Activated CD4-positive, alpha-beta T cell treated with anti-CD3 and anti-CD28 coated beads, Interleukin-2, Interleukin-6, amounts not matched to agents 100 ng/mL and 50 ng/mL, durations not matched to agents 16 hours and 8 hours (primary cell): ENCODE measurements at regions not wholly inside any gene's neighbourhood (a gene's known extent, or its start where the extent isn't known, plus 50 kb on each side); places are given as distances from the start of the nearest gene placed in this dataset.

ENCODE experiments used
- DNase-seq: peaks from one replicate; pipeline ENCODE4 v3.0.0-alpha.2; 2020

DNA sequence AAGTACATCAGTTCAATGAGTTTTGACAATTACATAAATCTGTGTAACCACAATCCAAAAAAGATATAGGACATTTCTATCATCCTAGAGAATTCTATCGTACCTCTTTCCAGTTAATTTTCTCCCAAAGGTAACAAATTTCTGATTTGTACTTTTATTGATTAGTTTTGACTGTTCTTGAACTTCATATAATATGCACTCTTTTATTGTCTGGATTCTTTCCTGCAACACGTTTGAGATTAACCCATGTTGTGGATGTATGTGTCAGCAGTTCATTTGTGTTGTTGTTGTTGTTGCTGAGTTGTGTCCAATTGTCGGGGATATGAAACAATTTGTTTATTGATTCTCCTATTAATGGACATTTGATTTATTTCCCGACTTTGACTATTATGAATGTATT, 145.9 kb upstream of the WDR11 start:
- DNase-seq = no peak

DNA sequence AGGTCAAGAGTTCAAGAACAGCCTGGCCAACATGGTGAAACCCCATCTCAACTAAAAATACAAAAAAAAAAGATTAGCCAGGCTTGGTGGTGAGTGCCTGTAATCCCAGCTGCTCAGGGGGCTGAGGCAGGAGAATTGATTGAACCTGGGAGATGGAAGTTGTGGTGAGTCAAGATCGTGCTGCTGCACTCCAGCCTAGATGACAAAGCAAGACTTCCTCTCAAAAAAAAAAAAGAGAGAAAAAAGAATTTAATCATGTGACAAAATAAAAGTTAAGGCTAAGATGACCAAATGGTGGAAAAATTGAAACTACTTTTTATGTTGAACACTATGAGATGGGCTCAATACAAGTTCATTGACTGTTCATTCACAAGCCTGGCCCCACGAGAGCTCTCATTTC, 141.1 kb upstream of the WDR11 start:
- DNase-seq = no peak

DNA sequence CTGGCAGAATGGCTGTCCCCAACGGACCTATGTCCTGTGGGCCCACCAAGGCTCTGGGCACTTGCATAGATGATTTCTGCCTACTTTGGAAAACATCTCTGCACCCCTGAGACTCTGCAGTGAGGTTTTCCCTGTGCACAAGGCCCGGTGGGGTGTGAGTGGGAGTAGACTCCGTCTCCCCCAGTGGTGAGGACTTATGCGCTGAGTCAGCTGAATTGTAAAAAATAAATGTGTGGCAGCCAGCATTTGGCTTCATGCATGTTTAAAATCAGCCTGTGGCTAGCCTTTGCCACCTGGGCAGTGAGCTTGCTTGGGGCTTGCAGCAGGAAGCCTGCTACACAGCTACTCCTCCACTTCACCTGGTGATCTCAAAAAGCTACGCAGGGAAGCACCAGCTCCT, 139.3 kb upstream of the WDR11 start:
- no peak for DNase-seq

DNA sequence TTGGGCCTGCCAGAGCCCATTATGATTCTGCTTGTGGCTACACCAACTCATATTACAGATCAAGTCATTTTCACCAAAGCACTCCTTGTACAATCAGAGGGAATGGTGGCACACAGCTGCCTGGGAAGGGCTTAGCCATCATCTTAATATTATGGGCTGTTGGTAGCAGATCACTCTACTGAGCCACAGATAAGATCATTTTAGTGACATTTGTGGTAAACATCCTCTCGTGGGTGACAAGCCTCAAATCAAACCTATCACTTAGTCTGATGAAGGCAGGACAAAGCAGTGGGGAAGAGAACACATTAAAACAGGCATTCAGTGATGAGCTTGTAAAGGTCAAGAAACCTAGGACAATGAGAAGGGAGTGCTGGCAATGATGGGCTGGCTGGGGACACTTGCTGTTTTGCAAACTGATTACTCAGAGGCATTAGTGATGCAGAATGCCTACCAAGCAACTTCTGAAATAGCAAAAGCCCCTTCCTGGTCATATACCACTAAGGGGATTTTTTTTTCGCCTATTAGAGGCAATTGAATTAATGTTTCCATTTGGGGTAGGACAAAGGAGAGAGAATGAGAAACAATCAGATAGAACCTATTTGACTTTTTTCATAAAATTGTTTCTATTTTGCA, 137.5 kb upstream of the WDR11 start:
- no peak for DNase-seq

DNA sequence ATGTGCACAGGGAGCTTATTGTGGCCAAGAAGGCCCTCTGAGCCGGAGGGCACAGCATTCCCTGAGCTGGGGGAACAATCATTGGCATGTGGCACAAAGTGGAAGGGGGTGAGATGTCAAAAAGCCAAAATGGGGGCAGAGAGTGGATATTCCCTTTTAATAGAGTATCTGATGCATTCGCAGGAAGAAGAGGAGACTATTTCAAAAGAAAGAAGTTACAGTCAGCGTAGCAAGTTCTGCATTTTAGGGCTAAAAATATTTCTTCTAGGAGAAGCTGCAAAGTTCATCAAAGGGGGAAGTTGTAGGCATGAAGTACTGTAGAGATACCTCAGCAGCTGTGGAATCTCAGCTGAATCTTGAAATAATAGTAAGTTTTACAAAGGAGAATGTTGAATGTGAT, 136.0 kb upstream of the WDR11 start:
- no peak for DNase-seq

DNA sequence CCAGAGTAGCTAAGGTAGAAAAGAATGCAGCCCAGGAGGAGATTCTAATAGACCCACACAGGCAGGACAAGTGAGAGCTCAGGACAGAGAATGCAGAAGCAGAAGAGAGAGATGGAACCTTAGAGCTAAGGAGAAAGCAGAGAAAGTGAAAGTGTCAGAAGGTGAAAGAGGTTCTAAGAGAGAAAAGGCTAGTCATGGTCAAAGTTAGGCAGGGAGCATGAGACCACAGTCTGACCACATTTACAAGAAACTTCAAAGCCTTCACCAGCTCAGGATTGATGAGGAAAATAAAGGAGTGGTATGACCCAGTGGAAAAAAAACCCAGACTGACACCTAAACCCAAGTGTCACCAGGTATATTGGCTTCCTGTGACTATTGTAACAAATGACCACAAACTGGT, 131.8 kb upstream of the WDR11 start:
- no peak for DNase-seq

DNA sequence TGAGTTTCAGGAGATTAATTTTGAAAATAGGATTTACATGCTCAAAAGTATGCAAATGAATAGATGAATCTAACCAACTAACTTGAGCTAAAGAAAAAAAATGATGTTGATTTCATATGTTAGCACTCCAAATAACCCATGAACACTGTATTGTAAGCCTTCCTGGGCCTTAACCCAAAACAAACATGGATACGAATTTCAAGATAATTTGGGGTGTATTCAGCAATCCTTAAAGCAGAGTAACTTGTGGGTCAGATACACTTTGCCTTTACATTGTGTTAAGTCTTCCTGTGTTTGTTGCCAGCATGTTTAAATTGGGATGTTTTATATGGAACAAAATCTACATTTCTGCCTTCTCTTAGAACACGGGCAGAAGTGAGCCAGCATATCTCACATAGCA, 124.2 kb upstream of the WDR11 start:
- no peak for DNase-seq

DNA sequence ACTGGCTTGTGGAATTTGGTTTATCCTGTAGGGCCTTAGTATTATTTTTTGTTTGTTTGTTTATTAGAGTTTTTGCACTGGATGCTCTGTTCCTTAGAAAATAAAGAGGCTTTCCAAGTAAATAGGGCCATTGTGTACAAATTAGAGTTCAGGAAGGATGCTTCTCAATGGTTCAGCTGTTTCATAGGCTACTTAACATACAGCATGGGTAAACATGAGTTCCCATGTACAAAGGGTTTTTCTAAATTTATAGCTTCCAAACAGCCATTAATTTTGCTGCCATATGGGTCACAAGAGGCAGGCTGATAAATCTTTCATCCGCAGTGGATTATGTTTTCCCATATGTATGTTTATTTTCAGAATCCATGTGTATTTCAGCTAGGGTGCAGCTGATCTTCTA, 121.6 kb upstream of the WDR11 start:
- no peak for DNase-seq

DNA sequence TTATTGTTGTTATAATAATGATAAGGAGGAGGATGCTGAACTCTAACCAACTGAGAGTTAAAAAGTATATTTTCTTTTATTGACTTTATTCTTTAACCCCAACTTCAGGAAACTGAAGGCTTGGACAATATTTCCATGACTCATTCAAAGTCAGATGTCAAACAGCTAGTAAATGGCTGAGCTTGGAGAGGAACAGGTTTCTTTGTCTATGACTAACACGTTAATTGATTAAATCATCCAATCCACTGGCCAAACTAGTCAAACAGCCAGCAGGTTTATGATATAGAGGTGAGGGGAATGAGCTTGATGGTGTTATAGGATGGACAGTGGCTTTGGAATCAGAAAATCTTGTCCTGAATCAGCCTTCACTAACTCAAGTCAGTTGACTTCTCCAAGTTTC, 119.1 kb upstream of the WDR11 start:
- no peak for DNase-seq

DNA sequence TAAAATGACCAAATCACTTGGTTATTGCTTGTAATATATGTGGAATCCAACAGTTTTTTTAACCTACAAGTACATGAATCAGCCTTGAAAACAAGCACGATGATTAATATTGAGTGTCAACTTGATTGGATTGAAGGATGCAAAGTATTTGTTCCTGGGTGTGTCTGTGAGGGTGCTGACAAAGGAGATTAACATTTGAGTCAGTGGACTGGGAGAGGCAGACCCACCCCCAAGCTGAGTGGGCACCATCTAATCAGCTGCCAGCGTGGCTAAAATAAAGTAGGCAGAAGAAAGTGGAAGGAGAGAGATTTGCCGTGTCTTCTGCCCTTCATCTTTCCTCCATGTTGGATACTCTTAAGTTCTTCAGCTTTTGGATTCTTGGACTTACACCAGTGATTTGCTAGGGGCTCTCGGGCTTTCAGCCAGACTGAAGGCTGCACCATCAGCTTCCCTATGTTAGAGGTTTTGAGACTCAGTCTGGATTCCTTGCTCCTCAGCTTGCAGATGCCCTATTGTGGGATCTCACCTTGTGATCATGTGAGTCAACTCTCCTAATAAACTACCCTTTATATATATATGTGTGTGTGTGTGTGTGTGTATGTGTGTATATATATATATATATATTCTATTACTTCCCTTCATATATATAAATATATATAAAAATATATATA, 118.4 kb upstream of the WDR11 start:
- DNase-seq = no peak

DNA sequence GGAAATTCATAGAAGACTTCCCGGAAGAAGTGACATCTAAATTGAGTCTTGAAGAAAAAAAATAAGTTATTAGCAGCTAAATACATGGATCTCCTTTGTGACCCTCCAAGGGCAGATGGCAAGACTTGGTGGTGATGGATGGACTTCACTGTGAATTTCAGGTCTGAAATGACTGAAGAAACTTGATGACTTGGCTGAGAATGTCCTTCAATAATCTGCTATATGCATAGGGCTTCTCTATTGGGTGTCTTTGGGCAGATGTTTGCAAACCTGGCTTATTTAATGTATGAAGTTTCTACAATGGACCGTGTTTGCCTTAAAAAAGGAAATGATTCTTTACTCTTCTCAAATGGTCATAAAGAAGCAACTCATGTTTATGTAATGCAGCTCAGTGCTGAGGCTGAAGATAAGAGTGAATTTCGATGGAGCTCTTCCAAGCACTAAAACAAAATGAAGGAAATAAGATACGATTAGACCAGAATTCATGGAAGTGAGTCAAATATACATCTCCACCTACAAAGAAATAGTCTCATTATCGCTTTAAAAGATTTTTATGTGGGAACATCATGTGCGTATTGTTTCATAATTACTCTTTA, 116.6 kb upstream of the WDR11 start:
- no peak for DNase-seq

DNA sequence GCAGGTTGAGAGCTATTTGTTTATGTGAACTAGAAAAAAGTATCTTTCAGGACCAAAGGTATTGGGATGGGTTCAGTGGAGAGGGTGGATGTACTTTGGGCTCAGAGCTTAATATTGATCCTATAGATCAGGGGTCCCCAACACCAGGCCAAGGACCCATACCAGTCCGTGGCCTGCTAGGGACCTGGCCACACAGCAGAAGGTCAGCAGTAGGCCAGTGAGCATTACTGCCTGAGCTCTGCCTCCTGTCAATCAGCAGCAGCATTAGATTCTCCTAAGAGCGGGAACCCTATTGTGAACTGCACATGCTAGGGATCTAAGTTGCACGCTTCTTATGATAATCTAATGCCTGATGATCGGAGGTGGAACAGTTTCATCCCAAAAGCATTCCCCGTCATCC, 115.8 kb upstream of the WDR11 start:
- DNase-seq = no peak

DNA sequence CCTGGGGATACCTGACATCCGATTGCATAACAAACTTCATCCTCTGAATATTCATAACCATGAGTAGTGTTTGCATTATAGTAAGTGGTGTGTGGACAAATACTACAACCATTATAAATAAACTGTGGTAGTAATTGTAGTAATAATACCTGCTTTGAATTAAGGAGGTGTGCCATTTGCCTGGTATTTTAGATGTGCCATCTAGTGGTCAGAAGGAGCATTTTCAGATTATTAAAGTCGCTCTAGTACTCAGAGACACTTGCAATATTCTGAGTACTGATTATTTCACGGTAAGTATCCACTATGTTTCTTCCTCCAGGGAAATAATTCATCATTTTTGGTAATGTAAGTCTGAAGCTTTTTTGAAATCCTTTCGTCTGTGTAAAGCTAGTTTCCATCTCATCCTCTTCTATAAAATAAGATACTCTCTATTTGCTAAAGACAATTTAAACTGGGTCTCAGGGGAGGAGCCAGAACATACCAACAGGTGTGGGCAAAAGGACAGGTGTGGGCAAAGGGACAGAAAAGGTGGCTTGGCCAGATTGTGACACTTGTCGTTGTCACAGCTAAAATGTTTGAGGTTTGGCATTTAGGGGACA, 115.3 kb upstream of the WDR11 start:
- DNase-seq = peak; percentile 25

DNA sequence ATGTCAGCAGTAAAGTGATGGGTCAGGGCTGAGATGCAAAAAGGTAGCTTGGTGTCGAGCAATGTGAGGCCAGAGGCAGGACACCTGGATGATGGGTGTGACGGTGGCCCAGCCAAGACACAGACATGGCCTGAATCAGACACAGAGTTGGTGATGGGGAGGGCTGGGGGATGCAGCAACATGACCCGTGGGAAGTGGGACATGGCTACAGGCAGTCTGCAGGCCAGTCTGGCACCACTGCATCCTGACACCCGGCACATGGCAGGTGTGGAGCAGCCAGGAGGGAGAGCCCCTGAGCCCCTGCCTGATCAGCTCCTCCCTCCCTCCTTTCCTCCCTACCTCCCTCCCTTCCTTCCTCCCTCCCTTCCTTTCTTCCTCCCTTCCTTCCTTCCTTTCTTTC, 114.8 kb upstream of the WDR11 start:
- DNase-seq = no peak

DNA sequence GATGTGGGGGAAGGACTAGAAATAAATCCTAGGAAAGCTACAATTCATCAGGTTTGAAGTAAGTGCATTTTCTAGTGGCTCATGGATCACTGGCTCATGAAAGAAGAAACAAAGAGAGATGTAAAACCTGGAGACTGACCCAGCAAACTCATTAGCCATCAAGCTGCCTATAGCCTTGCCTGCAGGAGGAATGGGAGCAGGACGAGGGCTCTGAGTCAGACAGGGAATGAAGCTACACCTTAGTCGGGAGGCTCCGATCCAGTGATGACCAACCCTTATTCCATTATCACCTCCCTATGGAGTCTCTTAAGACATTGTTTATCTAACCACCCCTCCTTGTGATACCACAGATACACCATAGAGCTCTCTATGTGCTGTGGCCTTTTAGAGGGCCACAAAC, 112.5 kb upstream of the WDR11 start:
- no peak for DNase-seq

DNA sequence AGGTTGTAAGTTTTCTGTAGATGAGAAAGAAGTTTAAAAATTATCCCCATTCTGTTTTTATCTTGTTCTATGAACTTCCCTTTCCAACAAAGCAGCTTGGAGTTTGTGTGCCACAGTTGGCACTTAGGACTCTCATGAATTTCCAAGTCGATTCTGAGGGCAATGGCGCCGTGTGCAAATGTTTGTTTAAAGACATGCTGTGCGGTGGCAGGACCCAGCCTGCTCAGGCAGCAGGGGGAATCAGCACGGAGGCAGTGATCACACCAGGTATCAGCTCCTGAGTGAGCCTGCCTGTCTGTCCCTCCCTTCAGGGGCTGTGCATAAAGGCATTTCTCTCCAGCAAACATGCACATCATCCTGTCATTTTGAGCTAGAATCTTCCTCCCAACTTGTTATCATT, 109.8 kb upstream of the WDR11 start:
- DNase-seq = no peak

DNA sequence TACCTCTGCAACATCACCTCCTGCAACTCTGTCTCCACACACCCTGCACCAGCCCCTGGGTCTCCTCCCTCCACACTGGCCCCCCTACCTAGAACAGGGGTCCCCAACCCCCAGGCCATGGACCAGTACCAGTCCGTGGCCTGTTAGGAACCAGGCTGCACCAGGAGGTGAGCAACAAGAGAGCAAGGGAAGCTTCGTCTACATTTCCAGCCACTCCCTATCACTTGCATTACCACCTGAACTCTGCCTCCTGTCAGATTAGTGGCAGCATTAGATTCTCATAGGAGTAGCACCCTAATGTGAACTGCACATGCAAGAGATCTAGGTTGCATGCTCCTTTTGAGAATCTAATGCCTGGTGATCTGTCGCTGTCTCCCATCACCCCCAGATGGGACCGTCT, 108.8 kb upstream of the WDR11 start:
- DNase-seq = no peak

DNA sequence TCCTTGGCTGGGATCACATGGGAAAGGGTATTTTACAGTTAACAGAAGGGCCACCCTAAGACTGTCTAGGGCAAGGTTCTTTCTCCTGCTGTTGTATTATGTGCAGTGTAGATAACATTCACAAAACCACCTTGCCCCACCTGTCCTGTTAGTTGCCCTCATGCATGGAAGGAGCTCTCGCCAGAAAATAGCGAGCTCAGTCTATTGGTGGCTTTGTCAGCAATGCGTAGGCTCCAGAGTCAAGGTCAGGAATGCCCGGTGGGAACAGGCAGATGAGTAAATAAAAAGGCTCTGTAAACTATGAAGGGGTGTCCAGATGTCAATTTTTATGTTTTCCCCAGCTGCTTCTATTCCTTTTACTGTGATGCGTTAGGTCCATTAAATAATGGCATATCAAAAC, 107.1 kb upstream of the WDR11 start:
- DNase-seq = no peak

DNA sequence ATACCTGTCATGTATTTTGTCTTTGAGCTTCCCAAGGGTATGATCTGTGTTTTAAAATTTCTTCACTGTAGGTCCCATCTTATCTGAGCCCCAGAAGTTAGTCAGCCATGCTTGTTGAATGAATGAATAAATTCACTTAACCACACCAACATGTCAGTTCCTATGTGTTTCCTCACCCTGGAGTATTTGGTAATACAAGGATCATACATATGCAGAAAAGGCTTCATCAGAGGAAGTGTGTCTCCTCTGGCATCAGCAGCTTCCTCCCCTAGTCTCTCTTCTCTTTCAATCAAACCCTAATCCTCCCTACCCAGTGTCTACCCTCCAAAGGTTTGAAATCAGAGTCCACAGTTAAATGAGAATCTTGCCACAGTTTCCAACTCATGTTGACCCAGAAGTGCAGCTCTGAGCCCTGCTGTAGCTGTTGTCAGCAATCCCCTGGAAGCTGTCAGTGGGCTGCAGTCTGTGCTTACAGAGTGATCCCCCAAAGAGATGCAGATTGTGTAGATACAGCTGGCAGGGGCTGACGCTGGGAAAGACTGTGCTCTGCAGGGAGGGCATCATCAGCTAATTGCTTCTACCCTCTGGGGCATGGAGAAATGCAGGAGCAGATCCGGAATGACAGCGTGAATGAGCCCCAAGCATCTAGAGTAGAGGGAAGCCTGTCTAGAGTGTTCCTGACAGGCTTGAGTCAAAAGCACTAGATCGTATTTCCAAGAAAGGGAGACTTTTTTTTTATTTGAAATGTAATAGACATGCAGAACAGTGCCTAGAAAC, 105.0 kb upstream of the WDR11 start:
- no peak for DNase-seq

DNA sequence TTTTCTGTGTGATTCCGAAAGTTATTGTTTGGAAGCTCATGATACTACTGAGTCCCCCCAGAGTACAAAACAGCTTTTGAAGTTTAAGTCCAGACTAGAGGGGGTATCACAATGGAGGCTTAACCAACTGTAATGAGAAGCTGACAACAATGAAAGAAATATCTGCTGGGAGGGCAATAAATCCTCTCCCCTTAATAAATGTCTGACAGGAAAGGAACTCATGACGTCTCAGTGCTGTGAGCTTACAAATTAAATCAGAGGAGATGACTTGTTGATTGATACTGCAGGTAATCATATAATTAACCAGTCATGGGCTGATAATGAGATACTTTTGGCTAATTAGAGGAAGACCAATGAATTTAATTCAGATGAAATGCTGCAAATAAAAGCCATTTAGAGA, 102.6 kb upstream of the WDR11 start:
- DNase-seq = no peak

DNA sequence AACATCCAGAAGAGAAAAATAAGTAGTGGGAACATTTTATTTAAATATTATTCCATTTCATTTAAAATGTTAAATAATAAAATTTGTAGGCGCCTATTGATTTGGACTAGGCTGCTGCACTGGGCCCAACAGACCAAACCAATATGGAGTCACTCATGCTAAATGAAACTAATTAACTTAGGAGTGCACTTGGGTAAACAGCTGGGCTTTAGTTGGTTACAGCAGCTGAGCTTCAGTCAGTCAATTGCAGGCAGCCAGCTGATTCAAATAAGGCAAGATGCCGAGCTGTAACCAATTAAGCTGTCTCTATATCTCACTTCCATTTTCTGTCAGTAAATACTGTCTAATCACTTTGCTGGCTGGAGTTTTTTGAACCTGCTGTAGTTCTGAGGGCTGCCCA, 102.1 kb upstream of the WDR11 start:
- no peak for DNase-seq

DNA sequence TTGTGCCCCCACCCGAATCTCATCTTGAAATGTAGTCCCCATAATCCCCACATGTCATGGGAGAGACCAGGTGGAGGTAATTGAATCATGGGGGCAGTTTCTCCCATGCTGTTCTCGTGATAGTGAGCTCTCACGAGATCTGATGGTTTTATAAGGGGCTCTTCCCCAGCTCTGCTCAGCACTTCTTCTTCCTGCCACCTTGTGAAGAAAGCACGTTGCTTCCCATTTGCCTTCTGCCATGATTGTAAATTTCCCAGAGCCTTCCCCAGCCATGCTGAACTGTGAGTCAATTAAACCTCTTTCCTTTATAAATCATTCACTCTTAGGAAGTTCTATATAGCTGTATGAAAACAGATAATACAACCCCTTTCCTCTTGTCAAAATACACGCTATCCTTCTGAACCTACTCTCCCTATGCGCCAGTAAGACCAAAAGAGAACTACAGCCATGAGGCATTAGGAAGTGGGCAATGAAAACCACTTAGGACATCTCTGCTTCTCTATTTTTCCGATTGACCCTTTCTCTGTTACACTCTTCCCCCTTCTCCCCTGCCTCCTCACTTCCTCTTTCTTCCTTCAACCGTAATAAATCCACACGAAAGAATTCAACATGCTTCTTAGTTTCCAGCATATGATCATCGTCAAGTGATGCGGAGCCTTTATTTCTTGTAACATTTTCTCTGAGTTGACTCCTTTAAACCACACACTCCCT, 101.2 kb upstream of the WDR11 start:
- no peak for DNase-seq

DNA sequence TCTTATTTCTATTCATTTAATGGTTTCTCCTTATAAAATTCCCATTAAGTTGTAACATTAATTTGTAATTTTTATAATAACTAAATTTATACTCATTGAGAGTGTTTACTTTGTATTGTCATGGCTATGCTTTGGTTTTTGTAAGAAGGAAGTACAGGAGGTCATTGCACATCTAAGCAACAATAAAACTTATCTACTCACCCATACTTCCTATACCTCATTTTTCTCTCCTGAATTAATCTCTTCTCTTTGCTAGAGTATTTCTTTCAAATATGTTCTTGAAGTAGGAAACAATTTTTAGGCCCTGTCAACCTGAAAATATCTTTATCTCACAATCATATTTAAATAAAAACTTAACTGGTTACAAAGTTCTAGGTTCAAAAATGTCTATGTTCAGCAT, 95.4 kb upstream of the WDR11 start:
- no peak for DNase-seq
